ENCODE measurements at regions not wholly inside any gene's neighbourhood (a gene's known extent, or its start where the extent isn't known, plus 50 kb on each side); places are given as distances from the start of the nearest gene placed in this dataset.
"Not testable (repeated sequence)": the region's sequence is repeated elsewhere in the genome, so short reads cannot be mapped to it uniquely, and the experiment has no call there.

DNA sequence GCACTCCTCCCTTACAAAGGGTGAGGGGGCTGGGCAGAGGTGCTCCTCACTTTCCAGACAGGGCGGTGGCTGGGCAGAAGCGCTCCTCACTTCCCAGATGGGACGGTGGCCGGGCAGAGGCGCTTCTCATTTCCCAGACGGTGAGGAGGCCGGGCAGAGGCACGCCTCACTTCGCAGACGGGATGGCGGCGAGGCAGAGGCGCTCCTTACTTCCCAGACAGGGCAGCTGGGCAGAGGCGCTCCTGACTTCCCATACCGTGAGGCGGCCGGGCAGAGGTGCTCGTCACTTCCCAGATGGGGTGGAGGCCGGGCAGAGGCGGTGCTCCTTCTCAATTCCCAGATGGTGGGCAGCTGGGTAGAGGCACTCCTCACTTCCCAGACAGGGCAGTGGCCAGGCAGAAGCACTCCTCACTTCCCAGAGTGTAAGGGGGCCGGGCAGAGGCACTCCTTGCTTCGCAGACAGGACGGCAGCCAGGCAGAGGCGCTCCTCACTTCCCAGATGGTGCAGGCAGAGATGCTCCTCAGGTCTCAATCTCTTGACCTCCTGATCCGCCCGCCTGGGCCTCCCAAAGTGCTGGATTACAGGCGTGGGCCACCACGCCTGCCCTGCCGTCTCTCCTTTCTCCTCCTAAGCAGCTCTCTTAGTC, 1623.9 kb upstream of the GOT2 start:
- TF ChIP-seq CTCF (conservative IDR thresholded peaks at IDR 0.05); ZFX (IDR thresholded peaks at IDR 0.05): not testable (repeated sequence)
